A549 (cell line): ENCODE measurements at regions not wholly inside any gene's neighbourhood (a gene's known extent, or its start where the extent isn't known, plus 50 kb on each side); places are given as distances from the start of the nearest gene placed in this dataset.

ENCODE experiments used
- CTCF ChIP-seq: fragments of >200 bp; sonication (Bioruptor Twin); formaldehyde crosslinking; IDR thresholded peaks from 3 replicates; pipeline ENCODE4 v1.5.1; 2016
- EP300 ChIP-seq, 2 experiments: fragments of >200 bp; sonication (Bioruptor Twin); formaldehyde crosslinking; IDR thresholded peaks; 2 replicates in 1 of 2; 3 replicates in 1 of 2; pipeline ENCODE4 v1.6.1; 2016 to 2017
- HDAC2 ChIP-seq: fragments of 200-600 bp; sonication (generic); IDR thresholded peaks from 2 replicates; pipeline ENCODE4 v1.6.1; 2016
- MAFK ChIP-seq: fragments of 450-650 bp; IDR thresholded peaks from 2 replicates; pipeline ENCODE4 v1.6.1; 2014; ENCODE audit not compliant: partially characterized antibody
- MAX ChIP-seq: IDR thresholded peaks from 2 replicates; pipeline ENCODE4 v1.6.1; 2012
- NR3C1 ChIP-seq: fragments of >200 bp; sonication (Bioruptor Twin); formaldehyde crosslinking; IDR thresholded peaks from 3 replicates; pipeline ENCODE4 v1.6.1; 2017
- POLR2A ChIP-seq: IDR thresholded peaks from 2 replicates; pipeline ENCODE4 v1.6.1; 2012; ENCODE audit warnings: mild to moderate bottlenecking, low read length
- RFX5 ChIP-seq: fragments of 450-650 bp; IDR thresholded peaks from 2 replicates; pipeline ENCODE4 v1.7.1; 2014; ENCODE audit warnings: antibody characterized with exemption, mild to moderate bottlenecking, moderate library complexity
- SMC3 ChIP-seq: fragments of >200 bp; sonication (Bioruptor Twin); formaldehyde crosslinking; IDR thresholded peaks from 3 replicates; pipeline ENCODE4 v1.6.1; 2018; ENCODE audit warnings: inconsistent platforms
- TP53 ChIP-seq: fragments of 250-450 bp; sonication (Bioruptor Pico); IDR thresholded peaks from 2 replicates; pipeline ENCODE4 v1.5.0; 2021; ENCODE audit warnings: mild to moderate bottlenecking, moderate library complexity

GRCh38 chr20:11539450-11539849 lies 378.2 kb upstream of the BTBD3 start:
- TF ChIP-seq POLR2A (no peak), TP53 (CRISPR knock-in tag) (no peak), SMC3 (no peak), NR3C1 (no peak), MAX (no peak), MAFK (no peak), CTCF (no peak), EP300 (IDR thresholded peaks at IDR 0.05) (no peak), RFX5 (no peak), HDAC2 (no peak)
